Glomerular visceral epithelial cell (primary cell): ENCODE measurements at regions not wholly inside any gene's neighbourhood (a gene's known extent, or its start where the extent isn't known, plus 50 kb on each side); places are given as distances from the start of the nearest gene placed in this dataset.
A peak's percentile ranks its signal among the peaks of the same experiment; 100 is the strongest.
"Not testable (repeated sequence)": the region's sequence is repeated elsewhere in the genome, so short reads cannot be mapped to it uniquely, and the experiment has no call there.

ENCODE experiments used
- DNase-seq: peaks from one replicate; pipeline ENCODE4 v3.0.0-alpha.2; 2016; ENCODE audit errors: extremely low spot score

DNA sequence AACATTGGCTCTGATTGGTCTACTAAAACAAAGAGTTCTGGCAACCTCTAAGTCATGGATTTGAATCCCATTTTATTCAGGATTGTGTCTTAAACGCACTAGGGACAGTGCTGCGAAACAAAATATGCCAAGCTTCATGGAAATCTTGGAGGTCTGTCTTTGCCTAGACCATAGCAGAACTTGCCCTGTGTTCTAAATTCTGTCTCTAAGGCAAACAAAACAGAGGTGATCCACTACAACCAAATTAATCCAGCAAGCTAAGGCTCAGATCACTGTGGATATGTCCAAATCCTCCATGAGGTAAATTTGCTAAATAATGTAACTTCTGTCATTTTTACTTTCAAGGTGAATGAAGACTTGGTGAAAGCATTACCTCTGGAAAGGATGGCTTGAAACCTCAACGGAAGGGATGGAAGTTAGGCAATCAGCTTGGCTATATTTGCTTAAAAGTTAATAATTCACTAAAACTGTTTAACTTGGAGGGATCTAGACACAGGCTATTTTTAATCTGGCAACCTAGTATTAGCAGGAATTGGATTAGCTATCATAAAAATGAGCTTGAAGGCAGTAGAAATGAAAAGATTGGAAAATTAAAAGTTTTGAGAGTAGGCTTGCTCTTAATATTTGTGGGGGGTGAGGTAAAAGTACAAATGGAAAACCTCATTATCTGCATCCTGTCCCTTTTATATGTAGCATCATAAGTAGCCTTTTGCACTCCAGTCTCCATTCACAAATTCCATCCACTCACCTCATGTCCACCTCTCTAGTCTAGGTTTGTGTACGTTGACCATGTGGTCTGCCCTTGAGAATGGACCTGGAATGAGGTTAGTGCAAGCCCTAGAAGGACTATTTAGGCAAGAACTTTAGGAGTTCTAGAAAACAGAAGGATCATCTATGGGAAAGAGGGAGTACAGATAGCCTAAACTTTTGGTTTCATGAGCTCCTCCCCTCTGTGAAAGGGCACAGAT lies 176.2 kb downstream of the SMC2 start:
- DNase-seq, result peak; percentile 8

DNA sequence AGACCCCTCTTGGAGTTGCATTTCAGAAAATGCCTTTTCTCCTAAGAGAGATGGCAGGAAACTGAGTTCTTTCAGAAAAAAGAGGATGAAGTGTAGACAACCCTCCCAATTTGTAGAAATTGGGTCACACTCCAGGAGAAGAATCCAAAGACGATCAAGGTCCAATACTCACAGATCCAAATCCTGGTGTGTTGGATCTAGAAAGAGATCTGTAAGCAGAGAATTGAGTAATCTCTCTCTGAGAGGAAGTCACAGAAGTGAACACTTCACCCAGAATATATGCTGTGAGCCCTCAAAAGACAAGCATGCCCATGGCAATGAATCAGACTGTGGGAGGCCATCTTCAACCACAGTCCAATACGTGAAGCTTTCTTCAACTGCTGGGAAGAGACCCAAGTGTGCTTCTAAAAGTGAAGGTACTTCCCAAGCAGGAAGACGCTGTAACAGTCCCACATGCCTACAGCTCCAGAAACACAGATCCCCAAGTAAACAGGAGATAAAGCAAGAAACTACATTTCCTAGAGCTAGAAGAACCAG lies 182.7 kb downstream of the SMC2 start:
- DNase-seq, result peak; percentile 29

DNA sequence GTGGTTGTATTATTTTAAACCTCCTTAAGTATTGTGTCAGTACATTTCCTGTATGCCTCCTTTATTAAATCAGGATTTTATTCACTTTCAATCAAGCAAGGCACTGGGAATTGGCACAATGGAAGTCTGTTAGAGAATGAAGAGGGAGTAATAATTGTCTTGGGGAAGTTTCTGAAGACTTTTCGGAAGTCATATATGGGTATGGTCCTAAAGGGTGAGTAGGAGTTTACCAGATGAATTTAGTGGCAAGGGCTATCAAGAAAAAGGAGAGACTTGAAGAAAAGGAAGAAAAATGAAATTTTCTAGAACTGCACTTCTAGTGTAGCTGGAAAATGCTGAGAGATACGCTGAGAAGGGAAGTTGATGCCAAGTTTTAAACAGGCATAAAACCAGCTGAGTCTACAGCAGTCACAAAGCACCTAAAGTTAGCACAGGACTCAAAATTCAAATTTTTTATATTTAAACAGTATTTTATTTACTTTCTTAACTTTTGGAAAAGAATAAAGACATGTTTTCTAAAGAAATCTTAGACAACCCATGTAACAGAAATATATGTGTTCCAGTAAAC lies 184.9 kb downstream of the SMC2 start:
- no peak for DNase-seq

DNA sequence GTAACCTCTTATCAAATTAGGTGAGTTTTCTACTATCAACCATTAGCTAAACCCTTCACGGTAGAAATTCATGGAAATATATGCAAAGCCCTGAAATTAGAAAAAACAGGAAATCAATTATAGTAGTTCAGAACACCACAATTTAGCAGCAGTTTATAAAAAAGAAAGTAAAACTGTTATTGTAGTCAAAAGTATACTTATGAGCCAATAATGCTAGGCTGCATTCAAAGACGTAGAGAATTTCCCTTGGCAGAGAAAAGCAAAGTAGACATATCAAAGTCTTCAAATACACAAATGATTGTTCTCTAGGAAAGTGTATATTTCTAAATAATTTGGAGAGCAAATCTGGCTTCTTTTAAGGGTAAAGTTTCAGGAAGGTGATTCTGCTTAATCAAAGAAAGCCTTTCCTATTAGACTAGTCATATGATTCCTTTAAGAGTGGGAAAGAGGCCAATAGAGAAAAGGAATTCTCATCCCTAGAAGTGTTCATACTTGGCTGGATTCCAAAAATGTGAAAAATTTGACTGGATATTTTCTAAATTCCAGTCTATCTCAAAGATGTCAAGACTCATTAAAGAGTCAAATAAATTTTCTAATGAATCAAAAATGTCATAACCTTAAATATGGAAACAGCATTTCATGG lies 185.5 kb downstream of the SMC2 start:
- peak; percentile 49 for DNase-seq

DNA sequence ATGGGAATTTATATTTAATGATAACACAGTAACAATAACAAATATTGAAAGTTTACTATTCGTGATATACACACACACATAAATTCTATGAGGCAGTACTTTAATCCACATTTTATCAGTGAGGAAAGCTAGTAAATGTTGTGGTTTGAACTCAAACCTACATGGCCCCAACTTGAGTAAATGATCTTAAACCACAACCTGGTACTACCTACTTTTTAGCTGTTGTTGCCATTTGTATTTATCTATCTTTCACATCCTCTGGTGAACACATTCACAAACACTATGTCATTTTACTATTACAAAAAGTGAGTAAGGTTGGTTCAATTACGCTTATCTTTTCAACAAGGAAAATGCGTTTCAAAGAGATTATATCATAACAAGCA lies 186.1 kb downstream of the SMC2 start:
- peak; percentile 21 for DNase-seq

DNA sequence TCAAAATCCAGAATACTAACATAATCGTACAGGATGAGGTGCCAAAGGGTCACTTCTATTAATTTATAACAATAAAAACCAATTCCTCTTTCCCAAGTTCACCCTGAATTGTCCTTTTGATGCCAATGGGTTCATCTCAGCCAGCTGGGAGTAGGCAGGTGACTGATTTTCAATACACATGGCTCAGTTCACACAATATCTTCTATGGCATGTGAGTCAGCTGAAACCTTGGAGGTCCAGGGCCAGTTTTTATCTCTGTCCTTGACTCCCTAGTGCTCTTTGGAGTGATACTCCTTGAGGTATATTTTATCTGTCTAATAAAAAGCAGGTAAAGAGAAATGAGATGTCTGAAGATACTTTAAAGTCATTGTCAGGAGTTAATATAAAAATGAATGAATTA lies 186.6 kb downstream of the SMC2 start:
- DNase-seq, result no peak

DNA sequence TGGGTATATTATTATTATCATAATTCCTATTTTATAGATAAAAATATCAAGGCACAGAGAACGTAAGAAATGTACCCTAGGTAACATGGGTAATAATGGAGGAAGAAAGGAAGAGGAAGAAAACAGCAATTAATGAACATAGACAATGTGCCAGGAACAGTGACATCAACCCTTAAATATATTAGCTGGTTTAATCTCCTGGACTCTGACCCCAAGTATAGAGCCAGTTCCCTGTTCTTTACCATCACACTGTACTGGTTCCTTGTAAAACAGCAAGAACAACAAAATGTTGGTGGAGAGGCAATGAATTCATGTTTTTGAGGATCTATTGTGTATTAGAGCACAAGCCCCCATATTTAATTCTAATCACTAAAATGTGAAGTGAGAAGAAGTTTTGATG lies 192.1 kb downstream of the SMC2 start:
- DNase-seq, result no peak

DNA sequence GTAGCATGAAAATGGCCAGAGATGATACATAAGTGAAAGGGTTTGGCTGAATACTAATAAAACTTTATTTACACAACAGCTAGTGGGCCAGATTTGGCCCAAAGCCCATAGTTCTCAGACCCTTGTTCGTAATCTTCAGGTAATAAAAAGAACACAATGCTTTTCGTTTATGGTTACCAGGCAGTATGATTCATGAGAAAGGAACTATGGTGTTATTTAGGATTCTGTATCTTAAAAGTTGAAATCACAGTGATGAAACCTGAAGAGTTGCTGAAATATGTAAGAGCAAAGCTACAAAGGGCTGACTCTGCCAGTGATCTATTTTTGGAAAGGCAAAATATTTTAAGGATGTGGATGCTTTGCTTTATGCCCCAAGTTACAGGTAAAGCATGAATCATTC lies 192.7 kb downstream of the SMC2 start:
- no peak for DNase-seq

DNA sequence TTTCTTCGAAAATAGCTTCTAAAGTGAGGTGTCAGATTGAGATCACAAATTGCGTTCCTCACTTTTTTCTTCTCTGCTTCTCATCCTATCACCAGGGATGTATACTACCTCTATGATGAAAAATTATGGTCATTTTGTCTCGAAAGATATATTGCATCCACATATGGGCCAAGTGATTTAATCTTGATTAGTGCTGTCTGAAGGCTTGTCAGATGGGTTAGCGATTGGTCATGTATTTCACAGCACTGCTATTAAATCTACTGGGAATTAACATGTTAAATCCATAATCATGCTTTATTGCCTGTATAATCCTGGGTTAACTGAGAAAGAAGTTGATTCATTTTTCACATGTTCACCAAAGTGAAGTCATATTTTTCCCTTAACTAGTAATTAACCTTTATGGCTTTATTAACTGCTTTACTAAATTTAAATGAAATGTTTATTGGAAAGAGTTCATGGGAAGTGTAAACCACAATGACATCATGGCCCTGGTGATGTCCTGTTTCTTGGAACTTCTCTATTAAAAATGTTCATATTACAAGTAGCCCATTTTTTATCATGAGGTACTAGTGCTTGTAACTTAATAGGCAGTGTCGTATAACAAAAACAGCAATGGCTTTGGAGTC lies 193.3 kb downstream of the SMC2 start:
- DNase-seq, result no peak

DNA sequence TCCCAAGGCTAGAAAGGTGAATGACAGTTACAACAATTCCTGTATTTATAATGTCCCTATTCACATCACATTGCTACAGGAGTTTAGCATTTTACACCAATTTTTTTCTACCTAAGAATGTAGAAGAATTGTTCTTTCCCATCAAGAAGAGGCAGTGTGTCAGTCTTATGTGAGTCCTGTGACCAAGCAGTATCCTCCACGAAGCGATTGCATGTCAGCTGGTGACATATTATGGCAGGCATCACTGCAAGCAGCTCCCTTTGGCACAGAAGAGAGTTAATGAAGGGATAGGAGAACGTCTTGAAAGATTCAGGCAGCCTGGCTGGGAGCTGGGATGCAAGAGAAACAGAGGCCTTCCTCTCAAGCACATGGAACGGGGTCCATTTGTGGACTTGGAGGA lies 199.8 kb downstream of the SMC2 start:
- DNase-seq, result no peak

DNA sequence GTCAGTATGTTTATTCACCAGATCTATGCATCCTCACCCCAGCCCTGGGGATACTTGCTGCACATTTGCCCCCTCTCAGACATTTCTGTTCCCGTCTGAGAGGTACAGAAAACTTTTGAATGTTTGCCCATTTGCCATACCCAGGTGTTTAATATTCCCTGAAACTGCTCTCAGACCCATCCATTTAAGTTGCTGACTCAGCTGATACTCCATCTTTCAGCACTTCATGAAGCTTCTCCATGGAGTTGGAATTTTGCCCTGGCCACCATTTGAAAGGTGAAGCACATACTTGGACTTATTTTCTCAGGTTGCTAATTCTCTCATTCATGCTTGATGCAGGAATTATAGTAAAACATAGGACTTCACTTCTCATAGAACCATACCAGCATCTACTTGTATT lies 203.9 kb upstream of the OR13F1 start:
- no peak for DNase-seq

DNA sequence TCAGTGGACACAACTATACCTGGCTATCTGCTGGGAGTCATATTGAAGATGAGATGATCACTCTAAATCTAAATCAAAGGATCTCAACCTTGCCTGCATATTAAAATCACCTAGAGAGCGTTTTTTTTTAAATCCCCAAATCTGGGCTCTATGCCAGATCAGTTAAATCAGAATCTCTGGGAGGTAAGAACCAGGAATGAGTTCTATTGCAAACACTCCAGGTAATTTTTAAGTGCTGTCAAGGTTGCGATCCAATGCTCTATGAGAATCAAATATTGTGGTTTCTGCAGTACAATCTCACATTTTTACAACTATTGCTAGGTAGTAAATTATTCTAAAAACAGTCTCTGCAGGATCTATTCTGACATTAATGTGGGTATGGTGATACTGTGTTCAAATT lies 202.3 kb upstream of the OR13F1 start:
- peak; percentile 10 for DNase-seq

DNA sequence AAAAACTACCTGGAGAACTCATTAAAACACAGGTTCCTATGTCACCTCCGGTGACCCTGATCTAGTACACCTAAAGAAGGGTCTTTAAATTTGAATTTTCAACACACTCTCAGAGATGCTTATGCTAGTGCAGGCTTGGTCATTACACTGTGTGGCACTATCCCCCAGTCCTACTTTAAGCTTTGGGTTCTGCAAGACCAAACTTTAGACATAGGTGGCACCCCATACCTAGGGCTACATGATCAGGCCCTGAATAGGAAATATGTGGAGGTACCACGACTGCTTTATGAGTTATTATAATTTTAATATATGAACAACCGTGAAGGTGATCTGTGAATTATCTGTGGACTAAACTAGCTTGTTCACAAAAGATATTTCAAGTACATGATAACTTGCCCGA lies 201.3 kb upstream of the OR13F1 start:
- DNase-seq, result no peak

DNA sequence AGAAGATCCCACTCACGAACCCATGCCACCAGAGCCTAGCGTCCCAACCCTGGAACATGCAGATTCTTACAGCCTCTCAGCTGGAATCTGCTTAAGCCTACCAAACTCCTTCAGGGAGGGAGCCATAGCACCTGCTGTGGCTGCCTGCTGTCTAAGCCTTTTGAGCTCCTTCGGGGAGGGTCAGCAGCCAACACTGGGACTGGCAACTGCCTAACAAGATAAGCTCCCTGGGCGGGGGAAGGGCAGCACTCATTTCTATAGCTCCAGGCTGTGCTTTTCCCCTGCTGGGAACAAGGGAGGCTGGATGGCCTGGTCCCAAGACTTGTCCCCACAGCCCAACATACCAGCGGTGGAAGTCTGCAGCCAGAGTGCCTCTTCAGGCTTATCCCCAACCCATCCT lies 199.1 kb upstream of the OR13F1 start:
- DNase-seq, result no peak

DNA sequence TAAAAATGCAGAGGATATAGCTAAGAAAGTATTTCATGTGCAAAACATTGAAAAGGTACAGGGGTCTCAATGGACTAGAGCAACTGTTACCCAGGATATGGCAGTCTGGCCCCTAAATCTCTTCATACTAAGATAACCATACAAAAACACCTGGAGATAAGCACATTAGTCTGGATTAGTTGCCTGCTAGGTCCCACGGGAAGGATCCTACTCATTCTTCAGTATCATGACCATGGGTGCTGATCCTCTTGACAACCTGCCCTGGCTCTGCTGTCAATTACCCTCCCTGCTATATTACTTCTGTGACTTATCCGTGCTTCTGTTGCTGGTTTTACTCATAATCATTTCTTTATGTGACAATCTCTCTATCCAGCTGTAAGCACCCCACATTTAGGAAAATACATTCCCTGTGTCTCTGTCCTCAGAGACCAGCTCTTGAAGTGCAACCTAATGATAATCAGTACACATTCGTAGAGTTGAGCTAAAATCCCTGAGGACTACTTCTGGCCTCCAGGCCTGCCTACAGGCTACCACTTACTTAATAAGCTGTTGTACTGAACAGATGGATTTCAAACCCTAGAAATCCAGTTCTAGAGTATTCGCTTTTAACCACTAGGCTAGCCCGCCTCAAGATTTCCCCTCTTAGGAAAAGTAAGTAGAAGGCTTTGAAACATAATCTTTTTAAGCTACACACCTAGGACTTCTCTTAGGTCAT lies 190.5 kb upstream of the OR13F1 start:
- no peak for DNase-seq

DNA sequence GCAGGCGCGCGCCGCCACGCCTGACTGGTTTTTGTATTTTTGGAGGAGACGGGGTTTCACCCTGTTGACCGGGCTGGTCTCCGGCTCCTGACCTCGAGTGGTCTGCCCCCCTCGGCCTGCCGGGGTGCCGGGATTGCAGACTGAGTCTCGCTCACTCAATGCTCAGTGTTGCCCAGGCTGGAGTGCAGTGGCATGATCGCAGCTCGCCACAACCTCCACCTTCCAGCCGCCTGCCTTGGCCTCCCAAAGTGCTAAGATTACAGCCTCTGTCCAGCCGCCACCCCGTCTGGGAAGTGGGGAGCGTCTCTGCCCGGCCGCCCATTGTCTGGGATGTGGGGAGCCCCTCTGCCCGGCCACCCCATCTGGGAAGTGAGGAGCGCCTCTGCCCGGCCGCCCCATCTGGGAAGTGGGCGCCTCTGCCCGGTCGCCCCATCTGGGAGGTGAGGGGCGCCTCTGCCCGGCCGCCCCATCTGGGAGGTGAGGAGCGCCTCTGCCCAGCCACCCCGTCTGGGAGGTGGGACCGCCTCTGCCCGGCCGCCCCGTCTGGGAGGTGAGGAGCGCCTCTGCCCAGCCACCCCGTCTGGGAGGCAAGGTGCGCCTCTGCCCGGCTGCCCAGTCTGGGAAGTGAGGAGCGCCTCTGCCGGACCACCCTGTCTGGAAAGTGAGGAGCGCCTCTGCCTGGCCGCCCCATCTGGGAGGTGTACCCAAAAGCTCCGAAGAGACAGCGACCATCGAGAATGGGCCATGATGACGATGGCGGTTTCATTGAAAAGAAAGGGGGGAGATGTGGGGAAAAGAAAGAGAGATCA lies 187.7 kb upstream of the OR13F1 start:
- DNase-seq, result not testable (repeated sequence)

DNA sequence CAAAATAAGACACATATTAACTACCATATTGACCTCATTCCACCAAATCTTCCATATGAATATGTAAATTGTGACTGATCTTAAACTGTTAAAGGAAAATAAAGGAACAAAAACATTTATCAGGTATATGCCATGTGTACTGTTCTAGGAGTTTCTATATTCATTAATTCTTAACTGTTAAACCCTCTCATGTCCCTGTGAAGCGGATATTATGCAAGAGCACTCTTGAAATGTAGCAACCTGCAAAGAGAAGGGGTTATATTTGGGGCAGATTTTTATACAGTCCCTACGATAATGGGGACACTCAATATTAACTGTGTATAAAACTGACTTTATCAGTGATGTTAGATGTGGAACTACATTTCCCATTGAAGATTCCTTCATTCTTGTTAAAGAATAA lies 184.9 kb upstream of the OR13F1 start:
- no peak for DNase-seq

DNA sequence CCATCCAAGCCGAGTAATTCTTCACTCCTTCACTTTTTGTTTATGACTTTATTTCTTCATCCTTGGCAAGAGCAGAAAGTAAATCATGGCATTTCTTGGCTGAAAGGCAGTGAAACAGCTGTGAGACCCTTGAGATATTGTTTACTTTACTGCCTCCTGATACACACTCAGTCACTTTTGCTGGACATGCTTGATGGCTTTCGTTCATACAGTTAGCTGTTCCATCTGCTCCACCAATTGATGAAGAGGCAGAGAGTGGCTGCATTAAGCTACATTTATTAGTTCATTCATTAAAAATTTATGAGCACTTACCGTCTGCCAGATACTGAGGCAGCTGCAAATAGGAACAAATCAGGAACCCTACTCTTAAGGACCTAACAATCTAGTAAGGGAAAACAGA lies 184.4 kb upstream of the OR13F1 start:
- no peak for DNase-seq

DNA sequence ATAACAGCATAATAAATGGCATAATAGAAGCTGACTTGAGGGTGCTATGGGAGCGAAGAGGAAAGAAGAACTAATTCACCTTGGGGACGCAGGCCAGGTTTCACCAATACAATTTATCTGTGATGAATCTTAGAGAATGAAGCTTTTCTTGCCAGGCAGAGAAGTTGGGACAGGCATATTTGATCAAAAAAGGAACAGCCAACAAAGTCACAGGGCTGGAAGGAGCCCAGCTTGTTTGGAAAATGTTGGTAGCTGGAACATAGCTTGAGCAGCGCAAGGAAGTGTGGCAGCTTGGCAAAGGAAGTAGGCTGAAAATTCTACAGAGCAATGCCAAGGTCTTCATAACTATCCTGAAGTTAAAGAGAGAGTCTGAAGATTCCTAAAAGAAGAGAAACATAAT lies 181.5 kb upstream of the OR13F1 start:
- DNase-seq, result no peak

DNA sequence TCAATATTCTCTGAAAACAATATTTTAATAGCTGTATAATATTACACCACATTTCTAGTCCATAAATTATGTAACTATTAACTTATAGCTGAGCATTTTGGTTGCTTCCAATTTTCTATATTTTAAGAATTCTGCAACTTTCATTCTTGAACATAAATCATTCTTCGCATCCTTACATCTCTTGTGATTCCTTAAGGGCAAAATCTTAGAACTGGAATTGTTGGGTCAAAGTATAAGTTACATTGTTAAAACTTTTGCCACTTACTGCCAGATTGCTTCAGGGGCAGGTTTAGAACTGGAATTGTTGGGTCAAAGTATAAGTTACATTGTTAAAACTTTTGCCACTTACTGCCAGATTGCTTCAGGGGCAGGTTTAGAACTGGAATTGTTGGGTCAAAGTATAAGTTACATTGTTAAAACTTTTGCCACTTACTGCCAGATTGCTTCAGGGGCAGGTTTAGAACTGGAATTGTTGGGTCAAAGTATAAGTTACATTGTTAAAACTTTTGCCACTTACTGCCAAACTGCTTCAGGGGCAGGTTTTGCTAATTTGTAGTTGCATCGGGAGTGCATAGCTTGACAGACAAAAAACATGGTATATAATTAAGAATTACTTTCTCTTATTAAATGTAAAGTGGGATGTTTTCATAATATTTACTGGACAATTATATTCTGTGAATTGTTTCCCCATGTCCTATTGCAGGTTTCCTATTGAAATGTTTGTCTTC lies 179.9 kb upstream of the OR13F1 start:
- not testable (repeated sequence) for DNase-seq
